ENCODE measurements at regions not wholly inside any gene's neighbourhood (a gene's known extent, or its start where the extent isn't known, plus 50 kb on each side); places are given as distances from the start of the nearest gene placed in this dataset.
A peak's percentile ranks its signal among the peaks of the same experiment; 100 is the strongest.

- TF ChIP-seq CTCF (IDR thresholded peaks at IDR 0.05), result no peak
- Histone ChIP-seq H4K20me1 (ENCODE audit: insufficient read depth, low read length) (no peaks in the 10 kb centered on the region), H3K4me2 (replicated peaks; ENCODE audit: extremely low read depth, low read length, poor library complexity, severe bottlenecking) (no peak overlapping the region), H3K9me3 (replicated peaks in 1 of 2; ENCODE audit: control insufficient read depth in 1 of 2, insufficient read depth in 1 of 2, low read length in 2 of 2) (no peaks in the 10 kb centered on the region), H3K27ac (ENCODE audit: low read depth in 1 of 2, low read length in 2 of 2) (no peak overlapping the region), H3K27me3 (ENCODE audit: control insufficient read depth in 2 of 2, insufficient read depth in 2 of 2, low read length in 2 of 2) (no peaks in the 10 kb centered on the region), H3K9ac (ENCODE audit: insufficient read depth, low read length, poor library complexity, severe bottlenecking) (no peak overlapping the region), H3K4me1 (ENCODE audit: control insufficient read depth in 1 of 2, insufficient read depth in 2 of 2, low read length in 2 of 2) (peaks cover 7 to 10% of the 10 kb centered on the region in 2 donors), H3K79me2 (ENCODE audit: insufficient read depth, low read length) (no peaks in the 10 kb centered on the region), H3K36me3 (replicated peaks in 1 of 2; ENCODE audit: control insufficient read depth in 1 of 2, insufficient read depth in 2 of 2, low read length in 2 of 2) (peaks cover 8 to 38% of the 10 kb centered on the region in 2 donors), H3K4me3 (replicated peaks in 1 of 3; ENCODE audit: low read depth in 2 of 3, low read length in 3 of 3) (no peak overlapping the region), H2AFZ (ENCODE audit: insufficient read depth, low read depth, low read length, poor library complexity, severe bottlenecking) (no peak overlapping the region)
- H3K27ac Mint-ChIP-seq, result peak overlapping the region in 1 of 7 donors; percentile 43
- no peak overlapping the region for H3K4me3 Mint-ChIP-seq
- H3K36me3 Mint-ChIP-seq, result peaks cover 72 to 90% of the 10 kb centered on the region in 2 donors
- peaks cover 0 to 5% (median 2%) of the 10 kb centered on the region in 7 donors for H3K9me3 Mint-ChIP-seq
- intact Hi-C loops (cut with micrococcal nuclease), result no loop called here
- DNase-seq, result no peak
- H3K27me3 Mint-ChIP-seq (ENCODE audit: low read depth in 3 of 3), result peaks cover 3 to 8% (median 5%) of the 10 kb centered on the region in 3 donors
- peaks cover 24% of the 10 kb centered on the region for H3K4me1 Mint-ChIP-seq
- 86% methylated on average over 5 of the region's 10 CpGs for WGBS (ENCODE audit: insufficient coverage)
Observed at GRCh38 chr3:72093270-72093991, 308.5 kb upstream of the PROK2 start.

DNA sequence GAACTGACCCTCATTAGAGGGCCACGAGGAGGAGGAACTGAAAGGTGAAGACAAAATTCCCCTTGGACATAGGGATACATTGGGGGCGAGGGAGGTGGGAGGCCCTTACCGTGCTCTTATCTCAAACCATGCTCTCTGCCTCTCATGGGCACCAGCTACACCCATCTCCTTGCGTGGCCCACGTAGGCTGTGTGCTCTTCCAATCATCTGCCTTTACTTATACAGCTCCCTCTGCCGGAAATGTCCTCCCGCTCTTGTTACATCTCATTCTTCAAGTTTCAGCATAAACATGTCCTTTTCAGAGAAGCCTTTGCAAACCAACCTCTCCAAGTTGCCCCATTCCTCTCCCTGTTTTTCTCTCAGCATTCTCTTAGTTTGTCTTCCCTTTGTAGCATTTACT lies 307.8 kb upstream of the PROK2 start:
- H3K4me1 ChIP-seq (ENCODE audit: control insufficient read depth in 1 of 2, insufficient read depth in 2 of 2, low read length in 2 of 2), result peaks cover under 1 to 5% of the 10 kb centered on the region in 2 donors
- no peak overlapping the region for H3K27ac ChIP-seq (ENCODE audit: low read depth in 1 of 2, low read length in 2 of 2)
- H4K20me1 ChIP-seq (ENCODE audit: insufficient read depth, low read length), result no peaks in the 10 kb centered on the region
- no peaks in the 10 kb centered on the region for H3K79me2 ChIP-seq (ENCODE audit: insufficient read depth, low read length)
- H3K27ac Mint-ChIP-seq, result no peak overlapping the region
- no peak for DNase-seq
- no peak overlapping the region for H3K4me3 ChIP-seq (replicated peaks in 1 of 3; ENCODE audit: low read depth in 2 of 3, low read length in 3 of 3)
- 92% methylated on average over 5 of the region's 7 CpGs for WGBS (ENCODE audit: insufficient coverage)
- H3K36me3 Mint-ChIP-seq, result peaks cover 71 to 87% of the 10 kb centered on the region in 2 donors
- H3K4me3 Mint-ChIP-seq, result peak overlapping the region in 1 of 2 donors; percentile 33
- peaks cover 20% of the 10 kb centered on the region for H3K4me1 Mint-ChIP-seq
- no peak overlapping the region for H2AFZ ChIP-seq (ENCODE audit: insufficient read depth, low read depth, low read length, poor library complexity, severe bottlenecking)
- H3K27me3 ChIP-seq (ENCODE audit: control insufficient read depth in 2 of 2, insufficient read depth in 2 of 2, low read length in 2 of 2), result no peaks in the 10 kb centered on the region
- intact Hi-C loops (cut with micrococcal nuclease), result no loop called here
- H3K36me3 ChIP-seq (replicated peaks in 1 of 2; ENCODE audit: control insufficient read depth in 1 of 2, insufficient read depth in 2 of 2, low read length in 2 of 2), result peaks cover 10 to 34% of the 10 kb centered on the region in 2 donors
- no peak for TF ChIP-seq CTCF (IDR thresholded peaks at IDR 0.05)
- no peak overlapping the region for H3K9ac ChIP-seq (ENCODE audit: insufficient read depth, low read length, poor library complexity, severe bottlenecking)
- H3K9me3 Mint-ChIP-seq, result peaks cover 0 to 4% (median 2%) of the 10 kb centered on the region in 7 donors
- peaks cover 5 to 8% (median 7%) of the 10 kb centered on the region in 3 donors for H3K27me3 Mint-ChIP-seq (ENCODE audit: low read depth in 3 of 3)
- no peak overlapping the region for H3K4me2 ChIP-seq (replicated peaks; ENCODE audit: extremely low read depth, low read length, poor library complexity, severe bottlenecking)
- H3K9me3 ChIP-seq (replicated peaks in 1 of 2; ENCODE audit: control insufficient read depth in 1 of 2, insufficient read depth in 1 of 2, low read length in 2 of 2), result no peaks in the 10 kb centered on the region
